ENCODE measurements at regions not wholly inside any gene's neighbourhood (a gene's known extent, or its start where the extent isn't known, plus 50 kb on each side); places are given as distances from the start of the nearest gene placed in this dataset.

GRCh38 chr5:142390334-142390733 is 65.5 kb upstream of the SPRY4 start:
- Histone ChIP-seq H3K36me3 (replicated peaks in 1 of 2; ENCODE audit: control insufficient read depth in 1 of 2, insufficient read depth in 2 of 2, low read length in 2 of 2) (no peaks in the 10 kb centered on the region), H3K4me1 (ENCODE audit: control insufficient read depth in 1 of 2, insufficient read depth in 2 of 2, low read length in 2 of 2) (peaks cover 37 to 46% of the 10 kb centered on the region in 2 donors), H3K4me3 (replicated peaks in 1 of 3; ENCODE audit: low read depth in 2 of 3, low read length in 3 of 3) (no peak overlapping the region), H3K79me2 (ENCODE audit: insufficient read depth, low read length) (no peaks in the 10 kb centered on the region), H2AFZ (ENCODE audit: insufficient read depth, low read depth, low read length, poor library complexity, severe bottlenecking) (no peak overlapping the region), H3K27me3 (ENCODE audit: control insufficient read depth in 2 of 2, insufficient read depth in 2 of 2, low read length in 2 of 2) (peaks cover 15 to 26% of the 10 kb centered on the region in 2 donors), H3K9me3 (replicated peaks in 1 of 2; ENCODE audit: control insufficient read depth in 1 of 2, insufficient read depth in 1 of 2, low read length in 2 of 2) (peaks cover 0 to 3% of the 10 kb centered on the region in 2 donors), H4K20me1 (ENCODE audit: insufficient read depth, low read length) (no peaks in the 10 kb centered on the region), H3K4me2 (replicated peaks; ENCODE audit: extremely low read depth, low read length, poor library complexity, severe bottlenecking) (no peak overlapping the region), H3K9ac (ENCODE audit: insufficient read depth, low read length, poor library complexity, severe bottlenecking) (no peak overlapping the region), H3K27ac (ENCODE audit: low read depth in 1 of 2, low read length in 2 of 2) (no peak overlapping the region)
- H3K9me3 Mint-ChIP-seq: peaks cover 0 to 12% (median 7%) of the 10 kb centered on the region in 7 donors
- no peak for DNase-seq
- 0% methylated on average over 1 of the region's 3 CpGs for WGBS (ENCODE audit: insufficient coverage)
- no peak for TF ChIP-seq CTCF (IDR thresholded peaks at IDR 0.05)
- peaks cover 2 to 4% of the 10 kb centered on the region in 2 donors for H3K36me3 Mint-ChIP-seq
- no peak overlapping the region for H3K27ac Mint-ChIP-seq
- intact Hi-C loops (cut with micrococcal nuclease): no loop called here
- peaks cover 43% of the 10 kb centered on the region for H3K4me1 Mint-ChIP-seq
- H3K27me3 Mint-ChIP-seq (ENCODE audit: low read depth in 3 of 3): peaks cover 42 to 55% (median 42%) of the 10 kb centered on the region in 3 donors
- peak overlapping the region in 1 of 2 donors; percentile 74 for H3K4me3 Mint-ChIP-seq

GRCh38 chr5:142388696-142389095 is 63.9 kb upstream of the SPRY4 start:
- no CpG with 5 or more reads among the region's 1 CpG for WGBS (ENCODE audit: insufficient coverage)

More at GRCh38 chr5:142388696-142389095, 63.9 kb upstream of the SPRY4 start:
- H3K27me3 ChIP-seq (ENCODE audit: control insufficient read depth in 2 of 2, insufficient read depth in 2 of 2, low read length in 2 of 2): peaks cover 15 to 29% of the 10 kb centered on the region in 2 donors
- Mint-ChIP-seq H3K27me3 (ENCODE audit: low read depth in 3 of 3) (peaks cover 50 to 59% (median 50%) of the 10 kb centered on the region in 3 donors), H3K4me1 (peaks cover 43% of the 10 kb centered on the region), H3K27ac (peak overlapping the region in 5 of 7 donors; percentile 5 to 64 (median 52)), H3K4me3 (peak overlapping the region in 1 of 2 donors; percentile 12), H3K36me3 (peaks cover 2 to 4% of the 10 kb centered on the region in 2 donors), H3K9me3 (peaks cover 0 to 7% (median 5%) of the 10 kb centered on the region in 7 donors)
- H3K79me2 ChIP-seq (ENCODE audit: insufficient read depth, low read length): no peaks in the 10 kb centered on the region
- no peak overlapping the region for H3K4me3 ChIP-seq (replicated peaks in 1 of 3; ENCODE audit: low read depth in 2 of 3, low read length in 3 of 3)
- H3K9me3 ChIP-seq (replicated peaks in 1 of 2; ENCODE audit: control insufficient read depth in 1 of 2, insufficient read depth in 1 of 2, low read length in 2 of 2): no peaks in the 10 kb centered on the region
- DNase-seq: peak; percentile 53 to 61 (median 61)
- H3K27ac ChIP-seq (ENCODE audit: low read depth in 1 of 2, low read length in 2 of 2): no peak overlapping the region
- no peak overlapping the region for H3K9ac ChIP-seq (ENCODE audit: insufficient read depth, low read length, poor library complexity, severe bottlenecking)
- peaks cover 37 to 46% of the 10 kb centered on the region in 2 donors for H3K4me1 ChIP-seq (ENCODE audit: control insufficient read depth in 1 of 2, insufficient read depth in 2 of 2, low read length in 2 of 2)
- no peak for TF ChIP-seq CTCF (IDR thresholded peaks at IDR 0.05)
- no peak overlapping the region for H2AFZ ChIP-seq (ENCODE audit: insufficient read depth, low read depth, low read length, poor library complexity, severe bottlenecking)
- intact Hi-C loops (cut with micrococcal nuclease): no loop called here
- H3K4me2 ChIP-seq (replicated peaks; ENCODE audit: extremely low read depth, low read length, poor library complexity, severe bottlenecking): no peak overlapping the region
- no peaks in the 10 kb centered on the region for H4K20me1 ChIP-seq (ENCODE audit: insufficient read depth, low read length)
- no peaks in the 10 kb centered on the region for H3K36me3 ChIP-seq (replicated peaks in 1 of 2; ENCODE audit: control insufficient read depth in 1 of 2, insufficient read depth in 2 of 2, low read length in 2 of 2)

Data from CD14-positive monocyte (primary cell).